Endodermal cell (in vitro differentiated cells): ENCODE measurements at regions not wholly inside any gene's neighbourhood (a gene's known extent, or its start where the extent isn't known, plus 50 kb on each side); places are given as distances from the start of the nearest gene placed in this dataset.

ENCODE experiments used
- DNase-seq: peaks from one replicate; pipeline ENCODE4 v3.0.0-alpha.2; 2017
- H3K27ac ChIP-seq: 2 replicates; pipeline ENCODE4 v1.5.1; 2013; ENCODE audit warnings: mild to moderate bottlenecking, low read depth, low read length, moderate library complexity
- H3K27me3 ChIP-seq: 2 replicates; pipeline ENCODE4 v1.6.1; 2013; ENCODE audit warnings: mild to moderate bottlenecking, low read length, moderate library complexity; ENCODE audit not compliant: insufficient read depth, control insufficient read depth, poor library complexity, severe bottlenecking
- H3K36me3 ChIP-seq: 2 replicates; pipeline ENCODE4 v1.7.0; 2013; ENCODE audit warnings: mild to moderate bottlenecking, low read length, moderate library complexity; ENCODE audit not compliant: control insufficient read depth, insufficient read depth
- H3K4me1 ChIP-seq: one replicate; pipeline ENCODE4 v1.7.0; 2013; ENCODE audit warnings: low read length; ENCODE audit not compliant: control insufficient read depth, insufficient read depth
- H3K4me3 ChIP-seq: 2 replicates; pipeline ENCODE4 v1.5.1; 2013; ENCODE audit warnings: mild to moderate bottlenecking, low read length, moderate library complexity
- H3K9ac ChIP-seq: 2 replicates; pipeline ENCODE4 v1.6.1; 2013; ENCODE audit warnings: mild to moderate bottlenecking, low read length, moderate library complexity; ENCODE audit not compliant: poor library complexity, severe bottlenecking; ENCODE audit errors: extremely low read depth
- H3K9me3 ChIP-seq: 2 replicates; pipeline ENCODE4 v1.6.1; 2013; ENCODE audit warnings: mild to moderate bottlenecking, low read length, moderate library complexity; ENCODE audit not compliant: control insufficient read depth
- H3K27ac Mint-ChIP-seq: 2 replicates; pipeline ENCODE4 v1.8.0; 2020; ENCODE audit warnings: mixed read lengths
- H3K27me3 Mint-ChIP-seq: 2 replicates; pipeline ENCODE4 v1.8.0; 2021; ENCODE audit warnings: mild to moderate bottlenecking, mixed read lengths; ENCODE audit not compliant: insufficient read depth
- H3K36me3 Mint-ChIP-seq: 2 replicates; pipeline ENCODE4 v1.8.0; 2020; ENCODE audit warnings: low read depth, mixed read lengths
- H3K4me1 Mint-ChIP-seq: 2 replicates; pipeline ENCODE4 v1.8.0; 2020; ENCODE audit warnings: mixed read lengths
- H3K4me3 Mint-ChIP-seq: 2 replicates; pipeline ENCODE4 v1.8.0; 2020; ENCODE audit warnings: mild to moderate bottlenecking, moderate library complexity, mixed read lengths
- H3K9me3 Mint-ChIP-seq: 2 replicates; pipeline ENCODE4 v1.8.0; 2020; ENCODE audit warnings: mild to moderate bottlenecking, mixed read lengths
- WGBS, 2 experiments: methylation state at CpG; one replicate each; pipeline versions ENCODE4 v1.1.5 to v1.1.7; 2013; ENCODE audit warnings: missing lambda C conversion rate in 2 of 2, mixed read lengths in 1 of 2; ENCODE audit not compliant: insufficient coverage in 1 of 2, insufficient read length in 1 of 2; 5-methylcytosine and 5-hydroxymethylcytosine counted together
- TF ChIP-seq, protein P1 (sequence below): fragments of 200-600 bp; sonication (generic); conservative IDR thresholded peaks from 2 replicates; pipeline ENCODE4 v1.5.0; 2021; ENCODE audit warnings: antibody characterized with exemption, mild to moderate bottlenecking

DNA sequence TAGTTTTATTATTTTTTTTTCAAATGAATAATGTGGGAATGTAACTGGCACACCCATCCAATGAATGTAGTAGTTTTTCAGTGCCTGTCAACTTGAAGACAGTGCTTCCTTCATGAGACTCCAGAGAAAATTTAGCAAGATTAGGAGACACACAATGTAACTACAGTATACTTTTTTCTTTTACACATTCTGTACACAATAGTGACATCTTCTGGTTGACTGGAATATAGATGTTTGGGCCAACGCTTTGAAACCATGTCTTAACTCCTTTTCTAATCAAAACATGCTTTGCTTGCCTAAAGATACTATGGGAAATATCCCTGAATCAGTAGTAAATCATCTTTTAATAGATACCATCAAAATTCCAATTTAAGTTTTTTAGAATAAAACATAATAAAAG, 229.5 kb upstream of the ZC3H15 start:
- H3K9me3 Mint-ChIP-seq: peaks cover 5% of the 10 kb centered on the region
- H3K27ac Mint-ChIP-seq: no peak overlapping the region
- DNase-seq: no peak

DNA sequence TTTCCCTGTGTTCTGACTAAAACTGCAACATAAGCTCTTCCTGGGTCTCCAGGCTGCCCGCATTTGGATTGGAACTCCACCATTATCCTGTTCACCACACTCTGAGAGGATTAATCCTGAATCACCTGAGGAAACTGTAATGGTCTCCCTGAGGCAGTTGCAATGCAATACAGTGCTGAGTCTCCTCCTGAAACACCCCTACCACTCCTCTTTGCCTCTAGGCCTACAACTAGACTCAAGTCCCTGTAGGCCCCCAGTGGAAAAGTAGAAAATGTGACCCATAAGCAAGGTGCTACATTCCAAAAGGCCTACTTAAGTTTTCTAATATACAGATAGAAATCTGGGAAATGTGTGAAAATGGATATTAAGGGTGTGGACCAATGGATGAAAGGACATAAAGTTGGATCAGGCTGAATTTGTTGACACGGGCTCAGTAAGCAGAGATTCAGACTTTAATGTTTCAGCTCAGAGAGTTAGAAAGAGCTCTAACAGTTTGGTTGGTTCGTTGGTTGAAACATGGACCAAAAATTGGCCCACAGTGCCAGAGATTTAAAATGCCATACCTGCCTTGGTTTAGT, 222.3 kb upstream of the ZC3H15 start:
- Histone ChIP-seq H3K9ac (no peak overlapping the region), H3K27me3 (no peaks in the 10 kb centered on the region), H3K36me3 (no peaks in the 10 kb centered on the region), H3K9me3 (no peaks in the 10 kb centered on the region), H3K4me3 (no peak overlapping the region), H3K27ac (no peak overlapping the region), H3K4me1 (no peaks in the 10 kb centered on the region)
- no peak for DNase-seq
- peaks cover 9% of the 10 kb centered on the region for H3K9me3 Mint-ChIP-seq
- WGBS, 2 experiments: 91 to 93% methylated on average over 3 of the region's 3 CpGs
- no peaks in the 10 kb centered on the region for H3K27me3 Mint-ChIP-seq
- no peak overlapping the region for H3K4me3 Mint-ChIP-seq
- H3K27ac Mint-ChIP-seq: peak overlapping the region; percentile 0
- peaks cover 7% of the 10 kb centered on the region for H3K4me1 Mint-ChIP-seq
- TF ChIP-seq, protein P1, sequence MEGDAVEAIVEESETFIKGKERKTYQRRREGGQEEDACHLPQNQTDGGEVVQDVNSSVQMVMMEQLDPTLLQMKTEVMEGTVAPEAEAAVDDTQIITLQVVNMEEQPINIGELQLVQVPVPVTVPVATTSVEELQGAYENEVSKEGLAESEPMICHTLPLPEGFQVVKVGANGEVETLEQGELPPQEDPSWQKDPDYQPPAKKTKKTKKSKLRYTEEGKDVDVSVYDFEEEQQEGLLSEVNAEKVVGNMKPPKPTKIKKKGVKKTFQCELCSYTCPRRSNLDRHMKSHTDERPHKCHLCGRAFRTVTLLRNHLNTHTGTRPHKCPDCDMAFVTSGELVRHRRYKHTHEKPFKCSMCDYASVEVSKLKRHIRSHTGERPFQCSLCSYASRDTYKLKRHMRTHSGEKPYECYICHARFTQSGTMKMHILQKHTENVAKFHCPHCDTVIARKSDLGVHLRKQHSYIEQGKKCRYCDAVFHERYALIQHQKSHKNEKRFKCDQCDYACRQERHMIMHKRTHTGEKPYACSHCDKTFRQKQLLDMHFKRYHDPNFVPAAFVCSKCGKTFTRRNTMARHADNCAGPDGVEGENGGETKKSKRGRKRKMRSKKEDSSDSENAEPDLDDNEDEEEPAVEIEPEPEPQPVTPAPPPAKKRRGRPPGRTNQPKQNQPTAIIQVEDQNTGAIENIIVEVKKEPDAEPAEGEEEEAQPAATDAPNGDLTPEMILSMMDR: no peak
- peaks cover 5% of the 10 kb centered on the region for H3K36me3 Mint-ChIP-seq

More for the DNA sequence above, 229.5 kb upstream of the ZC3H15 start:
- 25 to 29% methylated on average over 1 of the region's 1 CpG for WGBS, 2 experiments
- Histone ChIP-seq H3K4me3 (no peak overlapping the region), H3K27me3 (no peaks in the 10 kb centered on the region), H3K4me1 (no peaks in the 10 kb centered on the region), H3K9ac (no peak overlapping the region), H3K9me3 (no peaks in the 10 kb centered on the region), H3K36me3 (no peaks in the 10 kb centered on the region), H3K27ac (no peak overlapping the region)
- H3K4me3 Mint-ChIP-seq: no peak overlapping the region
- no peaks in the 10 kb centered on the region for H3K27me3 Mint-ChIP-seq
- no peaks in the 10 kb centered on the region for H3K36me3 Mint-ChIP-seq
- TF ChIP-seq, protein P1: peak; percentile 74
- peaks cover 2% of the 10 kb centered on the region for H3K4me1 Mint-ChIP-seq

DNA sequence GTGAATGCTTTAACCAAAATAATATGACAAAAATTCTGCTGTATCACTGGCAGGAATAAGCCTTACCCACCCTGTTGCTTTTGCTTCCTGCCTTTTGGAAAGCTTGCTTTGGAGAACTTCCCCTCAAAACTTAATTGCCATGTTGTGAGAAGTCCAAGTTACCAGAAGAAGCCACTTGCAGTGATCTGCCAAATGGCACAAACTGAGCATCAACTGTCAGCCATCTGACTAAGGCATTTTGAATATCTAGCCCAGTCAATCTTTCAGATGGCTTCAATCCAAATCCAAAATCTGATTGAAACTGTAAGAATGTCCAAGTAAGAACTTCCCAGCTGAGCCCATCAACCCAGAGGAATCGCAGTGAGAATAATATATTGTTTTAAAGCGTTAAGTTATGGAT, 216.5 kb upstream of the ZC3H15 start:
- Mint-ChIP-seq H3K9me3 (peaks cover 20% of the 10 kb centered on the region), H3K27ac (no peak overlapping the region), H3K4me1 (peaks cover 9% of the 10 kb centered on the region), H3K4me3 (no peak overlapping the region), H3K27me3 (no peaks in the 10 kb centered on the region), H3K36me3 (peaks cover 5% of the 10 kb centered on the region)
- 100% methylated on average over 2 of the region's 2 CpGs; no CpG with 5 or more reads in 1 of the 2 experiments for WGBS, 2 experiments
- TF ChIP-seq, protein P1: no peak
- Histone ChIP-seq H3K27me3 (no peaks in the 10 kb centered on the region), H3K9ac (no peak overlapping the region), H3K36me3 (no peaks in the 10 kb centered on the region), H3K27ac (no peak overlapping the region), H3K9me3 (peaks cover 14% of the 10 kb centered on the region), H3K4me3 (no peak overlapping the region), H3K4me1 (no peaks in the 10 kb centered on the region)
- no peak for DNase-seq
